ENCODE measurements at regions not wholly inside any gene's neighbourhood (a gene's known extent, or its start where the extent isn't known, plus 50 kb on each side); places are given as distances from the start of the nearest gene placed in this dataset.
A peak's percentile ranks its signal among the peaks of the same experiment; 100 is the strongest.

DNA sequence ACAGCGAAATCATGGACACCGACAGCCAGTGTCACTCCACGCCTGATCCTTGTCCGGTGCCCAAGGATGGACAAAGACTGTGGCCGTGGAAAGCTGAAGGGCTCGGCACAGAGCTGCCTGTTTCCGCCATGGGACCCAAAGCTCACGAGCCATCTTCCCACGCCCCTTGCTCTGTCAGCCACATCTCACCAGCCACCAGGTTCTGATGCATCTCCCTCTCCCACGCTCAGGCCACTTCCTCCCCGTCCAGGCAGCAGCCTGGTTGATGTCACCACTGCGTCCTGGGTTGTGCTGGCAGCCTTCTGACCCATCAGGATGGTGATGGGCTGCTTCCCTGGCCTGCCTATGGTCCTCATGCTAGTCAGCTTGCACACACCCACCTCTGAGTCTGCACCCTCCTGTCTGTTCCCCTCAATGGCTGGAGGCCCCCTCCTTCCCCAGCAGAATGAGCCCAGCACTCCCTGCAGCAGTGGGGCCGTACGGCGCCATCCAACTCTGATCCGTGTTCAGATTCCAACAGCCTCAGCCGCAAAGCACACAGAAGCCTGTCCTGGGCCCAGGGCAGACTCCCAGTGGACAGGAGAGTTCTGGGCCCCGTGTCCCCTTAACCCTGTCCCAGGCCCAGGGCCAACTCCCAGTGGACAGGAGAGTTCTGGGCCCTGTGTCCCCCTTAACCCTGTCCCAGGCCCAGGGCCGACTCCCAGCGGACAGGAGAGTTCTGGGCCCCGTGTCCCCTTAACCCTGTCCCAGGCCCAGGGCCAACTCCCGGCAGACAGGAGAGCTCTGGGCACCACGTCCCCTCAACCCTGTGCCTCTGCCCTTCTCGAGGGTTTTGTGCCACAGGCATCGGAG is 259.5 kb downstream of the BRD1 start:
- DNase-seq (ENCODE audit: low spot score): no peak

DNA sequence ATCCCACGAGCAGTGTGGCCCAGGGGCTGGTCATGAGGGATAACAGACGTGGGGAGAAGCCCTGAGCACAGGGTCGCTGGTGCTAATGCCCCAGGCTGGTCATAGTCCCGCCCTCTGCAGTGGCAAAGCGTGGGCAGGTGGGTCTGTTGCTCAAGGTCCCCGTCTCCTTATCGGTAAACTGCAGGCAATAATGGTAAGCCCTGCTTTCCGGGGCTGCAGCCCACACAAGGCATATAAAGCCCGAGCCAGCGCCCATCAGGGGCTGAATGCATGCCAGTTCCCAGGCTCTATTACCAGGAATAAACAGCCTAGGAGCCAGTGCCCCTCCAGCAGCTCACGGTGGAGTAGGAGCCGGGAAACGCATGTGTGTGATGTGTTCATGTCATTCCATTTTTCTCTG is 261.0 kb downstream of the BRD1 start:
- no peak for DNase-seq (ENCODE audit: low spot score)

- no peak for DNase-seq (ENCODE audit: low spot score)
Measured at GRCh38 chr22:49566141-49566541, 261.5 kb downstream of the BRD1 start.

GRCh38 chr22:49565516-49565855 is 262.2 kb downstream of the BRD1 start:
- no peak for DNase-seq (ENCODE audit: low spot score)

DNA sequence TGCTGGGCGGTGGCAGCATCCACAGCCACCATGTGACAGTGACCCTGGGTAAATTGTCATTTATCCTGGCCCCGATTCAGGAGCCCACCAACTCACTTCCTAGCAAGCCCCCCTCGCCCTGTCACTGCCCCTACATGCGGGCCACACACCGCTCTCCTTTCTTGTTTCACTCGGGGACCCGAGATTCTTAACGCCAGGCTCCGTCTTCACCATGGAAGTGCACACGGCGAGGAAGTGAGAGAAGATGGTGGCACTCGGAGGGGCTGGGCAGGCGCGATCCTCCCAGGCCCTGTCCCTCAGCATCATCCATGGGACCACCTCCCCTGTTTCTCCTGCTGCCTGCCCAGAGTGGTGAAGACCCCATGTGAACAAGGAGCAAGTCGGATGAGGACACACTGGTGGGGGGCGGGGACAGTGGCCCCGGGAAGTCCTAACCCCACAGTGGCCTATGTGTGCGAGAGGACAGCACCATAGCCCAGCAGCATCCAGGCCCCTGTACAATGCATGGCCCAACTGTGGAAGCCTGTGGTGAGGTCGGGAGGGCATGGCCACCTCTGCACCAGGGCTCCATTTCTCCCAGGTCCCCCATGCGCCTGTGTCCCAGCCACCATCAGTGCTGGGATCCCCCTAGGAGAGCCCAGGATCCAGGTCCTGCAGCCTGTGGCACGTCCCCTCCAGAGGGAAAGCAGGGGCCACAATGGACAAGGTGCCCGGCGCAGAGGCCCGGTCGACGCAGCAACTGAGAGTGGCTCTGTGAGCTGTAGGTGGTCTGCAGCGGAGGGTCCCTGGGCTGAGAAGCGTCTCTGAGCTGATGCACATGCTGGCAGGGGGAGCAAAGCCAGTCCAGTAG is 262.8 kb downstream of the BRD1 start:
- DNase-seq (ENCODE audit: low spot score): no peak

DNA sequence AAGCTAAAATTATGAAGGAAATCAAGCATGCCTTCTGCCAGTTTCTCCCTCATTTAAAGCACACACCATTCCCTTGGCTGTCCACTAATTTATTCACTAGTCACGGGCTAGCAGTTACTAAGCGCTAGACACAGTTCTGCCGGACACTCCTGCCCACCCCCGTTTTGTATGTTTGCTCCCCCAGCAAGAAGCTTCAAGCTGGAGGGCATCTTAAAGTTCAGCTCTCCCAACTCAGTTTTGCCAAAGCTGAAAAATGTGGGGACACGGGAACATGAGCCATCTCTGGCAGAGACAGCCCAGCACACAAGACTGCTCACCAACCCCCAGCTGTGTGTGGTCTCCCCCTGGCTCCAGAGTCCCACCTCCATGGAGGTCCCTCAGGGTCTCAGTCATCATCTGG is 263.6 kb downstream of the BRD1 start:
- no peak for DNase-seq (ENCODE audit: low spot score)

DNA sequence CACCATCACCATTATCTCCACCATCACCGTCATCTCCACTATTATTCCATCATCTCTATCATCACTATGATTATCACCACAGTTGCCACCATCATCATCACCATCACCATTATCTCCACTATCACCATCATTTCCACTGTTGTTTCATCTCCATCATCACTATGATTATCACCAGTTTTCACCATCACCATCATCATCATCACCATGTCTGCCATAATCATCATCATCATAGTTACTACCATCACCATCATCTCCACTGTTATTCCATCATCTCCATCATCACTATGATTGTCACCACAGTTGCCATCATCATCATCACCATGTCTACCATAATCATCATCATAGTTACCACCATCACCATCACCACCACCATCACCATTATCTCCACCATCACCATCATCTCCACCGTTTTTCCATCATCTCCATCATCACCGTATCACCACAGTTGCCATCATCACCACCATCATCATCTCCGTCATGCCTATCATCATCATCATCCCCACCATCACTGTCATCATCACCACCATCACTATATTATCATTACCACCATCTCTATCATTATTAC is 264.9 kb downstream of the BRD1 start:
- no peak for DNase-seq (ENCODE audit: low spot score)

GRCh38 chr22:49561976-49562375 is 265.7 kb downstream of the BRD1 start:
- no peak for DNase-seq (ENCODE audit: low spot score)

DNA sequence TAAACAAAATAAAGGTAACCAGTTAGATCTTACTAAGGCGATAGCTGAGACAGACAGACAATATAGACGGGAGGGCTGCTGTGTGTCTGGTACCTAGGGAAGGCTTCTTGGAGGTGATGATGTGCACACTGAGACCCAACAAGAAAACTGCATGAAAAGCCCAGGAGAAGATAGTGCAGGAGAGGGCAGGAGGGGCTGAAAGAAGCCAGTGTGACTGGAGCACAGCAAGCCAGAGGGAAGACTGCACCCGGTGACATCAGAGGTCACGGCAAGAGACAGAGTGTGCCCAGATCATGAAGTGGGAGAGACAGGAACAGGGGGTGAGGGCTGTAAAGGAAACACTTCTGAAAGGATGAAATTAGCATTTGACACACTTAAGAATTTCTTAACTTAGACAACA is 266.3 kb downstream of the BRD1 start:
- no peak for DNase-seq (ENCODE audit: low spot score)

GRCh38 chr22:49555526-49555925 is 272.1 kb downstream of the BRD1 start:
- DNase-seq (ENCODE audit: low spot score): no peak

GRCh38 chr22:49554741-49555140 is 272.9 kb downstream of the BRD1 start:
- DNase-seq (ENCODE audit: low spot score): no peak

DNA sequence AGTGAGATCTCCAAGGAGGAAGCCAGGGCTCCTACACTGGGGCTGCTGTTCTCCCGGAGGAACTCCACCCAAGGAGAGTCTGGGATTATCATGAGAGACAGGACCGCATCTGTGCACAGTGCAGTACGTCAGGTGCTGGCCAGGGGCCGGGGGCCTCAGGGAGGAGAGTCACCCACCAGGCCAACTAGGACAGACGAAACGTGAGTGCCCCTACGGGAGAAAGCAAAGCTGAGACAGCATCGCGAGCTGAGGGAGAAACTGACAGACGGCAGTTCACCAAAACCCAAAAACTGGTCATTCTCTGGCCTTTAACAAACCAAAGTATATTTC is 273.4 kb downstream of the BRD1 start:
- no peak for DNase-seq (ENCODE audit: low spot score)

GRCh38 chr22:49553518-49554295 is 274.0 kb downstream of the BRD1 start:
- peak; percentile 75 for DNase-seq (ENCODE audit: low spot score)

- no peak for DNase-seq (ENCODE audit: low spot score)
Measured at GRCh38 chr22:49553076-49553475, 274.6 kb downstream of the BRD1 start.

DNA sequence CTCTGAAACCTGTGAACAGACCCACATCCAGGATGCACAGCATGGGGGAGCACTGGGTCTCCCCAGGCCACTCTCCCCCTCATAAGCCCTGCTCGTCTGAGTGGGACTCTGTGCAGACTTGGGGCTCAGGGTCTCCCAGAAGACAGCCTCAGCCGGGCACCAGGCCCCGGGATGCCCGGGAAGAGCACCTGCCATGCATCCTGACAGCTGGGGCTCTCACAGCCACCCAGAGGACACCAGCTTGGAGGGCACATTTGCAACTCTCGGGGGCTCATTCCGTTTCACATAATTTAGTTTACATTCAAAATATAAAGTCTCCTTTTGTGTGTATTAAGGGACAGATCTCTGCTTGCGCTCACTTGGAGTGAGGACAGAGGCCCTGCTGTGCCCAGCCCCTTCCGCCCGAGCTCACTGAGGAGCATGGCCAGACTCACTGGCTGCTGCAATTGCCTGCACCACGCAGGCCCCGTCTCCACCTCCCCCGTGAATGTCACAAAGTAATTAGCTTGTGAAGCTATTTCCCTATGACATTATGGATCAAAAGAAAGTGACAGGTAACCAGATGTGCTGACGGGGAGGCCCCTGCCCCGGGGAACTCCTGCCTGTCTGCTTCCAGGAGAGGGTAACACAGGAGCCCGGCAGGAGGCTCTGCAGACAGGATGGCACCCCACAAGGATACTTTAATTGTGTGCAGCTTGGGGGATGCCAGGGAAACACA is 275.6 kb downstream of the BRD1 start:
- DNase-seq (ENCODE audit: low spot score): no peak

DNA sequence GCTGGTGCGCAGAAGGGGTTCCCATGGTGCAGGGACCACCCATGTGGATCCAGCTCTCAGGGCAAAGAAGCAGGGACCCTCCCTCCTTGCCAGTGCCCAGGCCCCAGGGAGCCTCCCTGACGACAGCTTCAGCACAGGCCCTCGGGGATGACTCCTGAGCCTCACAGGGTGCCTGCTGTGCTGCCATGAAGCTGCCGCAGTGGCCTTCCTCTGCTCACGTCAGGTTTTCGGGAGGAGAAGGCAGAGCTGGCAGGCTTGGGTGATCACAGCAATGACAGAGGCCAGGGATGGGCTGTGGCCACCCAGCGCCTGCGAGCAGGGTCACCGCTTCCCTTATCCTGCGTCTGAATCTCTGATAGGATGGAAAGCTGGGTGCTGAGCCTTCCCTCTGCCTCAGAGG is 276.2 kb downstream of the BRD1 start:
- no peak for DNase-seq (ENCODE audit: low spot score)

DNA sequence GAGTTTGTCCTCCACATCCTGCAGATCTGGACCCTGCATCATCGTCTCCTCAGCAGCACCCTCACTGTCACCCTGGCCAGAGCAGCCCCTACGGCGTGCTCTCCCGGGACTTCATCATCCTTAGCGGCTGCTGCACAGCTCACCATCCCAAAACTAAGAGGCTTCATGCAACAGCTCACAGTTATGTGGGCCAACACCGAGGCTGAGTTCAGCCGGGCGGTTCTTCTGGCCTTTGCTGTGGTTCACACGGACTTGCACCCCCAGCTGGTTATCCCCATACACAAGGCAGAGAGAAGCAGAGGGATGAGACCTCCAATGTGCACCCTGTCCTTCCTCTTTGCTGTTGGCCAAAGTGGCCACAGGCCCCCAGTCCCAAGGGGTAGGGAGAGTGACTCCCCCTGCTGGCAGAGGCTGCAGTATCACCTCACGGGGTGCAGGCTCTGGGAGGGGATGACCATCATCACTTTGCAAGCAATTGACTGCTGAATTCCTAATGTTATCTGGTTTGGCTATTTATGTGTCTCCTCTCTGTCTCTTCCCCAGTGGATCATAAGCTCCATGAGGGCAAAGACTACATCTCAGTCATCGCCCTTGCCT is 276.8 kb downstream of the BRD1 start:
- no peak for DNase-seq (ENCODE audit: low spot score)

- no peak for DNase-seq (ENCODE audit: low spot score)
Measured at GRCh38 chr22:49550141-49550430, 277.6 kb downstream of the BRD1 start.

DNA sequence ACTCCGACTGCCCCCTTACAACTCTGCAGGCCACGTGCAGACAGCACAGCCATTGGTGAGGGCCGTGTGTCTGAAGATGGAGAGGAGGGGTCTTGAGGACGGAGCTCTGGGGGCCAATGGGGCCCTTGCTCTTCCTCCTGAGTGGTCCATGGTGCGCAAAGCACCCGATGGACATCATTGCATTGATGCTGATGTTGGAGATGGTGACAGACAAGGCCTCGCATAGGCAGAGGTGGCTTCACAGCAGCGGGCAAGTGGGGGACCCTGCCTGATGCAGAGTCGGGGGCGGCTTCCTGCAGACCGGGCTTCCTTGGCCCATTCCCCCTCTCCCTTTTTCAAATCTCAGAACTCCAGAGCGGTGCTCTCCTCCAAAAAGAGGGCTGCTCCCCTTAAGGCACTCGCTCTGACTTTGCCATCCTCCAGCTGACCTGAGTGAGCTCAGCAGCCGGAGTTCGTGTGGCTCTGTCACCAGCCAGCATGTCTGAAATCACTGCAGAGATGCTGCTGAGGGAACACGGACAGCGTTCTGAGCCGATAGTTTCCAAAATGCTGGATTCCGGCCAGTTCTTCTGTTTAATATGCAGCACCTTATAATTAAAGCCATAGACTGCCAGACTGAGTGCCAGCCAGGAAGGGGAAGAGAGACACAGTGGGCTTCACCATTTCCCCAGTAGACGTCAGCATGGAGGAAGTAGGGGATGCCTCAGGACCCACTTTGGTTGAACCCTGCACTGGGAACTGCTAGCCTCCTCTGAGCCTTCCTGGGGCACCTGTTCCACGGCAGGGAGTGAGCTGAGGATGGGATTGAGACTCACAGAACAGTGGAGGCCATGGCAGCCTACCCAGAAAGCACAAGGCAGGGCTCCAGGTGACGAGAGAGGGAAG is 278.2 kb downstream of the BRD1 start:
- no peak for DNase-seq (ENCODE audit: low spot score)

GRCh38 chr22:49548356-49549202 is 279.1 kb downstream of the BRD1 start:
- DNase-seq (ENCODE audit: low spot score): peak; percentile 52

Data from iPS-NIHi11 (cell line).